ENCODE measurements at regions not wholly inside any gene's neighbourhood (a gene's known extent, or its start where the extent isn't known, plus 50 kb on each side); places are given as distances from the start of the nearest gene placed in this dataset.
"Not testable (repeated sequence)": the region's sequence is repeated elsewhere in the genome, so short reads cannot be mapped to it uniquely, and the experiment has no call there.

GRCh38 chr5:50521060-50521459, 80.0 kb upstream of the EMB start:
- H3K79me1 ChIP-seq (ENCODE audit: insufficient read depth, low read depth, low read length, poor library complexity, severe bottlenecking): not testable (repeated sequence)

DNA sequence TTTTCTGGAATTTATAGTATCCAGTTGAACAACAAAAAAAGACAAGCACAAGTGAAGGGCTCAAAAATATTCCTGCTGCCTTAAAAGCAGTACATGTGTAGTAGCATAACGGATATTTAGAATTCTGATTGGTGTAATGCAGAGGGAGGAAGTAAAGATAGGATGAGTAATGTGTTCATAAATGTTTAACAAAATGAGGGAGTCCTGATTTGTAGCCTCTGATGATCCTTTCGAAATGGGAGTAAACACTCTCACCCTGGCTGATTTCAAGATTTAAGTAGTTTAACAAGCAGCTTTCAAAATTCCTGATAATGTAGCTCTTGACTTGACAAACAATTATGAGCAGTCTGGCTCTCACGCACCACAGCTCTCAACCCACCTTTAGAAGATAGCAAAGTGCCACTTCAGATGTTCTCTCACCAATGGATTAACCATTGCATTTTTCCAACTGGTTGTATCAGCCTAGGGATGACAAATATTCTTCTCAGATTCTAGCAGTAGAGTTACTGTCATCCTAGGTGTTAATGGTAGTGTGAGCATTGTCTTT, 86.5 kb upstream of the EMB start:
- no CpG with 5 or more reads among the region's 3 CpGs for WGBS (ENCODE audit: extremely low coverage, insufficient read length, low lambda C conversion rate)

More at GRCh38 chr5:50521060-50521459, 80.0 kb upstream of the EMB start:
- H3T11ph ChIP-seq (ENCODE audit: low read length); H3K4me2 ChIP-seq (ENCODE audit: insufficient read depth, insufficient read length, low read length); H3K23me2 ChIP-seq (ENCODE audit: insufficient read length, low read depth, low read length, poor library complexity, severe bottlenecking); H3K79me2 ChIP-seq (ENCODE audit: insufficient read depth, low read length); H3K27ac Mint-ChIP-seq; H3K18ac ChIP-seq (ENCODE audit: insufficient read length, low read depth, low read length); H2BK20ac ChIP-seq (ENCODE audit: low read depth, low read length, poor library complexity, severe bottlenecking); H3K4me1 ChIP-seq (ENCODE audit: insufficient read depth, low read length); H2AFZ ChIP-seq (ENCODE audit: low read length); H3K23ac ChIP-seq (ENCODE audit: insufficient read length, low read depth, low read length); H3K27me3 ChIP-seq (ENCODE audit: insufficient read depth, low read length); H3K56ac ChIP-seq (ENCODE audit: insufficient read length, low read depth, low read length); H4K20me1 ChIP-seq (ENCODE audit: control insufficient read depth, insufficient read depth, insufficient read length); DNase-seq; H3K4me1 Mint-ChIP-seq; H4K91ac ChIP-seq (ENCODE audit: insufficient read length, low read depth, low read length); H3K36me3 Mint-ChIP-seq (ENCODE audit: insufficient read depth in 1 of 3, low read depth in 3 of 3); H2BK5ac ChIP-seq (ENCODE audit: insufficient read length, low read length); H3K4me3 Mint-ChIP-seq; H4K5ac ChIP-seq (ENCODE audit: insufficient read length, low read depth, low read length); H3K14ac ChIP-seq (ENCODE audit: insufficient read depth, low read length); H2BK15ac ChIP-seq (ENCODE audit: low read depth, low read length); H3K27me3 Mint-ChIP-seq (ENCODE audit: low read depth); H3K9me3 ChIP-seq (ENCODE audit: control insufficient read depth, low read depth, low read length); H3K4ac ChIP-seq (ENCODE audit: low read depth, low read length); H2AK5ac ChIP-seq (ENCODE audit: insufficient read length, low read length); H3K27ac ChIP-seq (ENCODE audit: insufficient read length, low read depth, low read length); H2BK12ac ChIP-seq (ENCODE audit: insufficient read length, low read depth, low read length); H4K8ac ChIP-seq (replicated peaks; ENCODE audit: insufficient read length, low read depth, low read length); H3K9ac ChIP-seq (ENCODE audit: extremely low read depth, insufficient read length, low read length); H2BK120ac ChIP-seq (ENCODE audit: low read depth, low read length, poor library complexity, severe bottlenecking): not testable (repeated sequence)
- peaks cover 10 to 29% of the 10 kb centered on the region in 2 experiments; a peak in 4 of 5 replicates for H3K9me3 Mint-ChIP-seq

More for the DNA sequence above, 86.5 kb upstream of the EMB start:
- H3K4me3 Mint-ChIP-seq; H4K8ac ChIP-seq (replicated peaks; ENCODE audit: insufficient read length, low read depth, low read length); H2BK20ac ChIP-seq (ENCODE audit: low read depth, low read length, poor library complexity, severe bottlenecking); H3K9me3 Mint-ChIP-seq; H2BK120ac ChIP-seq (ENCODE audit: low read depth, low read length, poor library complexity, severe bottlenecking); H3K4me2 ChIP-seq (ENCODE audit: insufficient read depth, insufficient read length, low read length); H3K4me1 ChIP-seq (ENCODE audit: insufficient read depth, low read length); H3K23ac ChIP-seq (ENCODE audit: insufficient read length, low read depth, low read length); H3K14ac ChIP-seq (ENCODE audit: insufficient read depth, low read length); H2BK12ac ChIP-seq (ENCODE audit: insufficient read length, low read depth, low read length); H3T11ph ChIP-seq (ENCODE audit: low read length); H3K4ac ChIP-seq (ENCODE audit: low read depth, low read length); H3K9ac ChIP-seq (ENCODE audit: extremely low read depth, insufficient read length, low read length); H4K91ac ChIP-seq (ENCODE audit: insufficient read length, low read depth, low read length); H3K18ac ChIP-seq (ENCODE audit: insufficient read length, low read depth, low read length); H3K27ac ChIP-seq (ENCODE audit: insufficient read length, low read depth, low read length); H3K4me1 Mint-ChIP-seq; H3K79me2 ChIP-seq (ENCODE audit: insufficient read depth, low read length); H2AFZ ChIP-seq (ENCODE audit: low read length); H3K27ac Mint-ChIP-seq; DNase-seq; H4K20me1 ChIP-seq (ENCODE audit: control insufficient read depth, insufficient read depth, insufficient read length); H3K9me3 ChIP-seq (ENCODE audit: control insufficient read depth, low read depth, low read length); H3K56ac ChIP-seq (ENCODE audit: insufficient read length, low read depth, low read length); H3K23me2 ChIP-seq (ENCODE audit: insufficient read length, low read depth, low read length, poor library complexity, severe bottlenecking); H2BK5ac ChIP-seq (ENCODE audit: insufficient read length, low read length); H3K36me3 Mint-ChIP-seq (ENCODE audit: insufficient read depth in 1 of 3, low read depth in 3 of 3); H3K27me3 Mint-ChIP-seq (ENCODE audit: low read depth); H3K27me3 ChIP-seq (ENCODE audit: insufficient read depth, low read length); H3K79me1 ChIP-seq (ENCODE audit: insufficient read depth, low read depth, low read length, poor library complexity, severe bottlenecking); H2AK5ac ChIP-seq (ENCODE audit: insufficient read length, low read length); H4K5ac ChIP-seq (ENCODE audit: insufficient read length, low read depth, low read length); H2BK15ac ChIP-seq (ENCODE audit: low read depth, low read length): not testable (repeated sequence)
